NB4 (cell line): ENCODE measurements at regions not wholly inside any gene's neighbourhood (a gene's known extent, or its start where the extent isn't known, plus 50 kb on each side); places are given as distances from the start of the nearest gene placed in this dataset.

Source experiments
- MAX ChIP-seq: IDR thresholded peaks from 2 replicates; pipeline ENCODE4 v1.6.1; 2011; ENCODE audit warnings: low read depth, low read length
- POLR2A ChIP-seq: IDR thresholded peaks from 2 replicates; pipeline ENCODE4 v1.6.1; 2011; ENCODE audit warnings: mild to moderate bottlenecking; ENCODE audit not compliant: insufficient read length; ENCODE audit errors: extremely low read depth

- TF ChIP-seq POLR2A = no peak
- no peak for TF ChIP-seq MAX
Observed at GRCh38 chr2:18704276-18704675, 114.9 kb upstream of the NT5C1B start.
